ENCODE measurements at regions not wholly inside any gene's neighbourhood (a gene's known extent, or its start where the extent isn't known, plus 50 kb on each side); places are given as distances from the start of the nearest gene placed in this dataset.

DNA sequence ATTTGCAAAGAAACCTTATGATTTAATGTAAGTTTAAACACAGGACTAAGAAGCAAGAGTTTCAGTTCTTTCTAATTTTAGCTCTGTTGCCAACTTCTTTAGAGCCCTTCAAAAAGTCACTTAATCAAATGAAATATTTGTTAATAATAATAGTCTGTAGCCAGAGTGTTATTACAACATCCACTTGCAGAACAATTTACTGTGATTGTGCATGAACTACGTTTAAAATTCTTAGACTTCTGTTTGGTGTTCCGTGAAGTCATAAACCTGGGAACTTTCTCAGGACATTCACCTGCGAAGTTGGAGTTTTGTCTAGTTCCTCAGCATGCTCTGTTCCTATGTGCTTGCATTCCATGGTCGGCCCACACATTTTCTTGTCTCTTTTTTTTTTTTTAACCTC is 244.0 kb upstream of the AVPR1A start:
- intact Hi-C loops (cut with micrococcal nuclease), result no loop called here

More for the DNA sequence above, 244.0 kb upstream of the AVPR1A start:
- H3K9me3 ChIP-seq (replicated peaks; ENCODE audit: control insufficient read depth, insufficient read depth, low read length), result no peaks in the 10 kb centered on the region
- H3K4me2 ChIP-seq (ENCODE audit: insufficient read depth, low read length), result no peak overlapping the region
- FAIRE-seq (no peak), DNase-seq (ENCODE audit: low read depth, low spot score) (no peak)
- no peak overlapping the region for H3K9ac ChIP-seq (replicated peaks; ENCODE audit: extremely low read depth, insufficient read depth, low read length)
- H4K20me1 ChIP-seq (replicated peaks; ENCODE audit: control insufficient read depth, extremely low read depth, insufficient read depth, low read length), result no peaks in the 10 kb centered on the region
- POLR2A ChIA-PET, result no interaction called here
- no peak overlapping the region for H3K4me3 ChIP-seq (replicated peaks in 1 of 3; ENCODE audit: insufficient read depth in 1 of 3, low read depth in 1 of 3, low read length in 3 of 3)
- no peaks in the 10 kb centered on the region for H3K9me1 ChIP-seq (replicated peaks; ENCODE audit: control insufficient read depth, extremely low read depth, insufficient read depth, low read length)
- BruUV-seq (replicated peaks), result no TSS peak
- no peaks in the 10 kb centered on the region for H3K79me2 ChIP-seq (ENCODE audit: control insufficient read depth, insufficient read depth, low read length)
- peaks cover 3% of the 10 kb centered on the region in 2 experiments for H3K27me3 ChIP-seq (ENCODE audit: control insufficient read depth in 2 of 2, insufficient read depth in 2 of 2, low read length in 2 of 2)
- TF ChIP-seq, protein P1, sequence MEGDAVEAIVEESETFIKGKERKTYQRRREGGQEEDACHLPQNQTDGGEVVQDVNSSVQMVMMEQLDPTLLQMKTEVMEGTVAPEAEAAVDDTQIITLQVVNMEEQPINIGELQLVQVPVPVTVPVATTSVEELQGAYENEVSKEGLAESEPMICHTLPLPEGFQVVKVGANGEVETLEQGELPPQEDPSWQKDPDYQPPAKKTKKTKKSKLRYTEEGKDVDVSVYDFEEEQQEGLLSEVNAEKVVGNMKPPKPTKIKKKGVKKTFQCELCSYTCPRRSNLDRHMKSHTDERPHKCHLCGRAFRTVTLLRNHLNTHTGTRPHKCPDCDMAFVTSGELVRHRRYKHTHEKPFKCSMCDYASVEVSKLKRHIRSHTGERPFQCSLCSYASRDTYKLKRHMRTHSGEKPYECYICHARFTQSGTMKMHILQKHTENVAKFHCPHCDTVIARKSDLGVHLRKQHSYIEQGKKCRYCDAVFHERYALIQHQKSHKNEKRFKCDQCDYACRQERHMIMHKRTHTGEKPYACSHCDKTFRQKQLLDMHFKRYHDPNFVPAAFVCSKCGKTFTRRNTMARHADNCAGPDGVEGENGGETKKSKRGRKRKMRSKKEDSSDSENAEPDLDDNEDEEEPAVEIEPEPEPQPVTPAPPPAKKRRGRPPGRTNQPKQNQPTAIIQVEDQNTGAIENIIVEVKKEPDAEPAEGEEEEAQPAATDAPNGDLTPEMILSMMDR (IDR thresholded peaks at IDR 0.05; ENCODE audit: extremely low read depth in 1 of 2, insufficient read depth in 1 of 2, low read depth in 1 of 2, low read length in 2 of 2), result no peak
- TF ChIP-seq GATA2 (IDR thresholded peaks at IDR 0.05; ENCODE audit: insufficient read depth, insufficient read length, low read depth, low read length), result no peak
- TF ChIP-seq POLR2A (IDR thresholded peaks at IDR 0.05; ENCODE audit: low read depth, low read length), result no peak
- no peak for TF ChIP-seq MYC (IDR thresholded peaks at IDR 0.05; ENCODE audit: low read depth, low read length)
- no peak for TF ChIP-seq POLR2AphosphoS5 (IDR thresholded peaks at IDR 0.05; ENCODE audit: insufficient read depth, low read depth, low read length)
- TF ChIP-seq, protein P2, sequence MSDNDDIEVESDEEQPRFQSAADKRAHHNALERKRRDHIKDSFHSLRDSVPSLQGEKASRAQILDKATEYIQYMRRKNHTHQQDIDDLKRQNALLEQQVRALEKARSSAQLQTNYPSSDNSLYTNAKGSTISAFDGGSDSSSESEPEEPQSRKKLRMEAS (IDR thresholded peaks at IDR 0.05; ENCODE audit: insufficient read depth, insufficient read length), result no peak
- no peak for TF ChIP-seq FOS (IDR thresholded peaks at IDR 0.05; ENCODE audit: borderline replicate concordance, insufficient read depth, low read length)
- no peak for TF ChIP-seq JUN (IDR thresholded peaks at IDR 0.05; ENCODE audit: borderline replicate concordance, insufficient read depth, insufficient read length, low read depth)
- no peak for TF ChIP-seq EZH2 (IDR thresholded peaks at IDR 0.05; ENCODE audit: borderline replicate concordance, low read depth, low read length, severe bottlenecking)
- H3K27ac ChIP-seq (ENCODE audit: insufficient read depth, low read depth, low read length), result no peak overlapping the region
- CTCF ChIA-PET, result interaction anchor here (1.5 kb wide), 1 partner anchor 25 kb away, joined by 3 read pairs; no protein-coding TSS in a partner anchor
- no peaks in the 10 kb centered on the region for H3K36me3 ChIP-seq (ENCODE audit: control insufficient read depth in 2 of 2, extremely low read depth in 1 of 2, insufficient read depth in 2 of 2, low read length in 2 of 2)
- no peak overlapping the region for H2AFZ ChIP-seq (ENCODE audit: low read depth, low read length)
- dilution Hi-C loops (cut with MboI; ENCODE audit: extremely low pct_ligation_motif_present, low sequenced_read_pairs), result no loop called here
- peaks cover 2% of the 10 kb centered on the region for H3K4me1 ChIP-seq (ENCODE audit: control insufficient read depth, extremely low read depth, insufficient read depth, low read length)

Data from endothelial cell of umbilical vein (primary cell).